SK-N-SH (cell line): ENCODE measurements at regions not wholly inside any gene's neighbourhood (a gene's known extent, or its start where the extent isn't known, plus 50 kb on each side); places are given as distances from the start of the nearest gene placed in this dataset.

Source experiments
- CTCF ChIA-PET: fragments of 300-600, 350-600 bp; formaldehyde crosslinking; extraction: SDS; loops from one replicate; lab custom pipeline; 2021; lab: Yijun Ruan, JAX
- POLR2A ChIA-PET: fragments of 350-600 bp; sonication (Branson Sonifier 250); formaldehyde crosslinking; extraction: SDS; loops from one replicate; lab custom pipeline; 2020; ENCODE audit warnings: antibody characterized with exemption, inconsistent platforms; lab: Yijun Ruan, JAX
- DNase-seq: peaks from one replicate; pipeline ENCODE4 v3.0.0; 2012
- H2AFZ ChIP-seq: fragments of 200-600 bp; sonication (generic); 2 replicates; pipeline ENCODE4 v1.8.1; 2016; ENCODE audit warnings: antibody characterized with exemption, mild to moderate bottlenecking, low read depth
- H3F3A ChIP-seq: fragments of 200-600 bp; sonication (generic); replicated peaks from 2 replicates; pipeline ENCODE3; 2016; ENCODE audit warnings: antibody characterized with exemption, mild to moderate bottlenecking; ENCODE audit not compliant: insufficient read depth
- H3K27ac ChIP-seq, 2 experiments: fragments of 200-500 bp in 1 of 2; fragments of 200-600 bp in 1 of 2; sonication (Bioruptor generic) in 1 of 2; sonication (generic), shearing (Covaris generic) in 1 of 2; 2 replicates each; pipeline versions ENCODE4 v1.5.1 to v1.6.1; 2014 to 2016; ENCODE audit warnings: low read depth in 2 of 2, inconsistent platforms in 1 of 2, low read length in 1 of 2, mild to moderate bottlenecking in 1 of 2, mixed read lengths in 1 of 2
- H3K27me3 ChIP-seq: fragments of 200-600 bp; sonication (generic), shearing (Covaris generic); 2 replicates; pipeline ENCODE4 v1.6.1; 2016; ENCODE audit warnings: mixed run types; ENCODE audit not compliant: insufficient read depth
- H3K36me3 ChIP-seq, 2 experiments: fragments of 200-500 bp in 1 of 2; fragments of 200-600 bp in 1 of 2; sonication (Bioruptor generic) in 1 of 2; sonication (generic) in 1 of 2; replicated peaks in 1 of 2; 2 replicates each; pipeline versions ENCODE3 to v1.5.1; 2014 to 2016; ENCODE audit warnings: low read length in 1 of 2, mild to moderate bottlenecking in 1 of 2; ENCODE audit not compliant: insufficient read depth in 2 of 2, control insufficient read depth in 1 of 2
- H3K4me1 ChIP-seq, 2 experiments: fragments of 200-500 bp in 1 of 2; fragments of 200-600 bp in 1 of 2; sonication (Bioruptor generic) in 1 of 2; sonication (generic), shearing (Covaris generic) in 1 of 2; 2 replicates each; pipeline versions ENCODE4 v1.5.1 to v1.6.1; 2014 to 2016; ENCODE audit warnings: low read depth in 1 of 2, low read length in 1 of 2, mixed run types in 1 of 2; ENCODE audit not compliant: insufficient read depth in 2 of 2, control insufficient read depth in 1 of 2
- H3K4me2 ChIP-seq: fragments of 200-600 bp; sonication (generic), shearing (Covaris generic); 2 replicates; pipeline ENCODE4 v1.6.1; 2017; ENCODE audit warnings: mixed run types
- H3K4me3 ChIP-seq, 2 experiments: fragments of 200-500 bp in 1 of 2; fragments of 200-600 bp in 1 of 2; sonication (Bioruptor generic) in 1 of 2; sonication (generic), shearing (Covaris generic) in 1 of 2; 2 replicates each; pipeline versions ENCODE4 v1.5.1 to v1.8.1; 2014 to 2016; ENCODE audit warnings: low read depth in 2 of 2, inconsistent platforms in 1 of 2, low read length in 1 of 2, mild to moderate bottlenecking in 1 of 2, mixed read lengths in 1 of 2, moderate library complexity in 1 of 2
- H3K79me2 ChIP-seq: fragments of 200-600 bp; sonication (generic); 2 replicates; pipeline ENCODE4 v1.8.1; 2017; ENCODE audit warnings: mild to moderate bottlenecking; ENCODE audit not compliant: insufficient read depth
- H3K9ac ChIP-seq: fragments of 200-600 bp; sonication (generic); 2 replicates; pipeline ENCODE4 v1.6.1; 2017; ENCODE audit warnings: mixed run types
- H3K9me2 ChIP-seq: fragments of 200-600 bp; sonication (generic); 2 replicates; pipeline ENCODE4 v1.6.1; 2017; ENCODE audit warnings: mixed run types
- H3K9me3 ChIP-seq: fragments of 200-600 bp; sonication (generic); 2 replicates; pipeline ENCODE4 v1.6.1; 2017; ENCODE audit warnings: mixed run types, mild to moderate bottlenecking, moderate library complexity
- H4K20me1 ChIP-seq: fragments of 200-600 bp; sonication (generic); 2 replicates; pipeline ENCODE4 v1.6.1; 2017; ENCODE audit warnings: mild to moderate bottlenecking, mixed run types; ENCODE audit not compliant: insufficient read depth
- ELF1 ChIP-seq: IDR thresholded peaks from 2 replicates; pipeline ENCODE4 v1.4.0; 2012
- GATA2 ChIP-seq: sonication (generic); formaldehyde crosslinking; IDR thresholded peaks from 2 replicates; pipeline ENCODE4 v1.5.0; 2020; ENCODE audit warnings: mild to moderate bottlenecking, missing genetic modification reagents
- POLR2AphosphoS5 ChIP-seq: IDR thresholded peaks from 2 replicates; pipeline ENCODE4 v1.6.1; 2012; ENCODE audit warnings: low read depth, low read length
- RAD21 ChIP-seq: IDR thresholded peaks from 2 replicates; pipeline ENCODE4 v1.6.1; 2012; ENCODE audit warnings: mild to moderate bottlenecking, low read length
- RCOR1 ChIP-seq: fragments of 150-350 bp; IDR thresholded peaks from 2 replicates; pipeline ENCODE4 v1.6.1; 2017; ENCODE audit warnings: antibody characterized with exemption, low read length
- RFX5 ChIP-seq: IDR thresholded peaks from 2 replicates; pipeline ENCODE4 v1.6.1; 2012; ENCODE audit warnings: mild to moderate bottlenecking, improper control_type of control experiment, low read length
- SIN3A ChIP-seq: IDR thresholded peaks from 2 replicates; pipeline ENCODE4 v1.6.1; 2012; ENCODE audit warnings: low read depth, mild to moderate bottlenecking, low read length, moderate library complexity, borderline replicate concordance
- SMC3 ChIP-seq: IDR thresholded peaks from 2 replicates; pipeline ENCODE4 v1.6.1; 2012; ENCODE audit warnings: low read depth, low read length, improper control_type of control experiment
- TCF12 ChIP-seq: IDR thresholded peaks from 2 replicates; pipeline ENCODE4 v1.4.0; 2012
- YY1 ChIP-seq: IDR thresholded peaks from 2 replicates; pipeline ENCODE4 v1.4.0; 2012; ENCODE audit warnings: low read depth, mild to moderate bottlenecking
- WGBS: methylation state at CpG from one replicate; pipeline ENCODE4 v1.1.6; 2017; ENCODE audit warnings: low lambda C conversion rate; 5-methylcytosine and 5-hydroxymethylcytosine counted together
- TF ChIP-seq, protein P1 (sequence below): fragments of 150-350 bp; IDR thresholded peaks from 2 replicates; pipeline ENCODE4 v1.6.1; 2017; ENCODE audit warnings: antibody characterized with exemption, low read length, low read depth, borderline replicate concordance
- TF ChIP-seq, protein P2 (sequence below): fragments of 150-350 bp; IDR thresholded peaks from 2 replicates; pipeline ENCODE4 v1.6.1; 2016; ENCODE audit warnings: mild to moderate bottlenecking, low read depth, low read length
- TF ChIP-seq, protein P3 (sequence below): fragments of 200-600 bp; sonication (generic); IDR thresholded peaks from 2 replicates; pipeline ENCODE4 v1.6.1; 2017; ENCODE audit warnings: antibody characterized with exemption, mild to moderate bottlenecking, moderate library complexity
- TF ChIP-seq, protein P4 (sequence below): IDR thresholded peaks from 2 replicates; pipeline ENCODE4 v1.6.1; 2012; ENCODE audit warnings: mild to moderate bottlenecking, low read depth, low read length, moderate library complexity

DNA sequence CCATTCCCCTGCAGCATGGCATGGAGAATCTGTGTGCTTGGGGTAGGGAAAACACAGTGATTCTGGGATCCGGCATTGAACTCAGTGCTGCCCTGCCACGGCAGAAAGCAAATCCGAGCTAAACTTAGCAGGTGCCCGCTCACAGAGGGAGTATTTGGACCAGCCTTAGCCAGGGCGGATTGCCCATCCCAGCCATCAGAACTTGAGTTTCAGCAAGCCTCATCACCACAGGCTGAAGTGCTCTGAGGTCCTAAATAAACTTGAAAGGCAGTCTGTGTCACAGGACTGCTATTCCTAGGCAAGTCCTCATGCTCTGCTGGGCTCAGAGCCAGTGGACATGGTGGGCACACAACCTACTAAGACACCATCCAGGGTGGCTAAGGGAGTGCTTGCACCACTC is 86.2 kb upstream of the YPEL5 start:
- H2AFZ ChIP-seq: no peak overlapping the region
- no peaks in the 10 kb centered on the region for H3K9me2 ChIP-seq
- WGBS: 45% methylated on average over 5 of the region's 5 CpGs
- no peaks in the 10 kb centered on the region for H4K20me1 ChIP-seq
- H3K4me2 ChIP-seq: no peak overlapping the region
- H3K4me1 ChIP-seq: no peaks in the 10 kb centered on the region
- CTCF ChIA-PET: interaction anchor here (0.8 to 2.2 kb wide), 4 partner anchors 10 to 1102 kb away, joined by 3 to 7 read pairs (median 3); no protein-coding TSS in a partner anchor
- 0 out of 2 replicates have a peak, but pooled peaks cover 4% of the 10 kb centered on the region for H3K9me3 ChIP-seq
- no peak for TF ChIP-seq TCF12
- no peak for TF ChIP-seq RAD21
- TF ChIP-seq SMC3: no peak
- TF ChIP-seq, all 33 proteins: peak for 0
- no peak for DNase-seq
- H3K9ac ChIP-seq: no peak overlapping the region
- H3K27me3 ChIP-seq: no peaks in the 10 kb centered on the region
- H3K36me3 ChIP-seq: no peaks in the 10 kb centered on the region
- POLR2A ChIA-PET: no interaction called here
- no peaks in the 10 kb centered on the region for H3F3A ChIP-seq
- no peaks in the 10 kb centered on the region for H3K79me2 ChIP-seq
- H3K4me3 ChIP-seq: no peak overlapping the region
- H3K27ac ChIP-seq: no peak overlapping the region

DNA sequence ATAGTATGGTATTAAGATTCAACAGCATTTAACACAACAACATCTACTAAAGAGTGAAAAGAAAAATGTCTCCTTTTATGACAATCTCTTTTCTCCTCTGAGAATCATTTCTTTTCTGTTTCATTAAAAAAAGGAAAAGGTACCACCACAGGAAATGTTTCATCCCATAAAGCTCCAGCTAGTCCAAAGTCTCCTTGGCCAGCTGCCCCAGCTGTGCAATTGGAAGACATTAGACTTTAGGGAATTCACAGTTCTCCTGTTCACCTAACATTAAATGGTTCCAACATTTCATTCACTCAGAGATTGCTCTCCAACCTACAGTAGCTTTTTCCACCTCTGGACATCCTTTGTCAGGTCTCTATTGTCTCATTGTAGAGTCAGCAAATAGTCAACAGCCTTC is 78.7 kb upstream of the YPEL5 start:
- Histone ChIP-seq H4K20me1 (no peaks in the 10 kb centered on the region), H3K36me3 (no peaks in the 10 kb centered on the region), H3K9me3 (peaks cover 4% of the 10 kb centered on the region; the same call in 1 of the 2 replicates), H3K4me2 (no peak overlapping the region), H2AFZ (no peak overlapping the region), H3K79me2 (no peaks in the 10 kb centered on the region), H3K27ac (no peak overlapping the region), H3K4me3 (no peak overlapping the region), H3K27me3 (no peaks in the 10 kb centered on the region), H3K4me1 (peaks cover 0 to 2% of the 10 kb centered on the region in 2 experiments; a peak in 1 of 4 replicates), H3K9ac (no peak overlapping the region), H3K9me2 (no peaks in the 10 kb centered on the region), H3F3A (no peaks in the 10 kb centered on the region)
- TF ChIP-seq, protein P1, sequence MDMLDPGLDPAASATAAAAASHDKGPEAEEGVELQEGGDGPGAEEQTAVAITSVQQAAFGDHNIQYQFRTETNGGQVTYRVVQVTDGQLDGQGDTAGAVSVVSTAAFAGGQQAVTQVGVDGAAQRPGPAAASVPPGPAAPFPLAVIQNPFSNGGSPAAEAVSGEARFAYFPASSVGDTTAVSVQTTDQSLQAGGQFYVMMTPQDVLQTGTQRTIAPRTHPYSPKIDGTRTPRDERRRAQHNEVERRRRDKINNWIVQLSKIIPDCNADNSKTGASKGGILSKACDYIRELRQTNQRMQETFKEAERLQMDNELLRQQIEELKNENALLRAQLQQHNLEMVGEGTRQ: no peak
- TF ChIP-seq GATA2 (CRISPR knock-in tag) (no peak), RCOR1 (no peak)
- TF ChIP-seq, protein P2, sequence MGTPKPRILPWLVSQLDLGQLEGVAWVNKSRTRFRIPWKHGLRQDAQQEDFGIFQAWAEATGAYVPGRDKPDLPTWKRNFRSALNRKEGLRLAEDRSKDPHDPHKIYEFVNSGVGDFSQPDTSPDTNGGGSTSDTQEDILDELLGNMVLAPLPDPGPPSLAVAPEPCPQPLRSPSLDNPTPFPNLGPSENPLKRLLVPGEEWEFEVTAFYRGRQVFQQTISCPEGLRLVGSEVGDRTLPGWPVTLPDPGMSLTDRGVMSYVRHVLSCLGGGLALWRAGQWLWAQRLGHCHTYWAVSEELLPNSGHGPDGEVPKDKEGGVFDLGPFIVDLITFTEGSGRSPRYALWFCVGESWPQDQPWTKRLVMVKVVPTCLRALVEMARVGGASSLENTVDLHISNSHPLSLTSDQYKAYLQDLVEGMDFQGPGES: no peak
- DNase-seq: no peak
- ChIA-PET POLR2A (no interaction called here), CTCF (interaction anchor here (0.8 to 9.4 kb wide), 5 partner anchors 10 to 147 kb away, joined by 3 to 209 read pairs (median 4); partner anchors contain the start of gene ALK)

DNA sequence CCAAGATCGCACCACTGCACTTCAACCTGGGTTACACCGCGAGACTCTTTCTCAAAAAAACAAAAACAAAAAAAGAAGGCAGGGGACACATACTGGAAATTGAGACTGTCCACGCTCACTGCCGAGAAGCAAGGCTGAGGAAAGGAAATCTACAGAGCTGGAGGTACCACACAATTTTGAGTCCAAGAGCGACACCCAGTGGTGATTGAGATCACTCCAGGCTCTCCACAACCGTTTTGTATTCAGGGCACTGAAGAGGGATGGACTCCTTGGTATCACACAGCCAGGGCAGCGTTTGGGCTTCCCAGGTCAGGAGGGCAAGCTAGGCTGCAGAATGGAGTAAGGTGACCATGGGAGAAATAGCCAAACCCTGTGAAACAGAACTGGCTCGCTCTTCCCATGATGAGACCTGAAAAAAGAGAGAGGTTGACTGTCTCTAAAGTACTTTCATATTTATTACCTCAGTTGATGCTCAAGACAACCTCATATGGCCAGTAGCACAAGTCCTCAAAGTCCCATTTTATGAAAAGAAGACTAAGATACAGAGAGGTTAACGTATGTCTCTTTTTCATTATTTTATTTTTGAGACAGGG is 74.5 kb upstream of the YPEL5 start:
- Histone ChIP-seq H3K4me2 (no peak overlapping the region), H3K27me3 (peaks cover 6% of the 10 kb centered on the region; the same call in 1 of the 2 replicates), H3K36me3 (no peaks in the 10 kb centered on the region), H2AFZ (no peak overlapping the region), H3K79me2 (no peaks in the 10 kb centered on the region), H4K20me1 (no peaks in the 10 kb centered on the region), H3K9me2 (no peaks in the 10 kb centered on the region), H3K4me3 (no peak overlapping the region), H3F3A (no peaks in the 10 kb centered on the region), H3K4me1 (peaks cover 0 to 2% of the 10 kb centered on the region in 2 experiments; a peak in 1 of 4 replicates), H3K27ac (no peak overlapping the region), H3K9ac (no peak overlapping the region), H3K9me3 (no peaks in the 10 kb centered on the region)
- DNase-seq: peak; percentile 82
- ChIA-PET CTCF (interaction anchor here (0.6 to 9.4 kb wide), 69 partner anchors 9 to 1253 kb away, joined by 3 to 209 read pairs (median 4); partner anchors contain the start of gene ALK), POLR2A (interaction anchor here (0.8 to 1.2 kb wide), 2 partner anchors 152 to 1114 kb away, joined by 4 to 7 read pairs; no protein-coding TSS in a partner anchor)
- 13% methylated on average over 10 of the region's 10 CpGs for WGBS
- TF ChIP-seq, protein P3, sequence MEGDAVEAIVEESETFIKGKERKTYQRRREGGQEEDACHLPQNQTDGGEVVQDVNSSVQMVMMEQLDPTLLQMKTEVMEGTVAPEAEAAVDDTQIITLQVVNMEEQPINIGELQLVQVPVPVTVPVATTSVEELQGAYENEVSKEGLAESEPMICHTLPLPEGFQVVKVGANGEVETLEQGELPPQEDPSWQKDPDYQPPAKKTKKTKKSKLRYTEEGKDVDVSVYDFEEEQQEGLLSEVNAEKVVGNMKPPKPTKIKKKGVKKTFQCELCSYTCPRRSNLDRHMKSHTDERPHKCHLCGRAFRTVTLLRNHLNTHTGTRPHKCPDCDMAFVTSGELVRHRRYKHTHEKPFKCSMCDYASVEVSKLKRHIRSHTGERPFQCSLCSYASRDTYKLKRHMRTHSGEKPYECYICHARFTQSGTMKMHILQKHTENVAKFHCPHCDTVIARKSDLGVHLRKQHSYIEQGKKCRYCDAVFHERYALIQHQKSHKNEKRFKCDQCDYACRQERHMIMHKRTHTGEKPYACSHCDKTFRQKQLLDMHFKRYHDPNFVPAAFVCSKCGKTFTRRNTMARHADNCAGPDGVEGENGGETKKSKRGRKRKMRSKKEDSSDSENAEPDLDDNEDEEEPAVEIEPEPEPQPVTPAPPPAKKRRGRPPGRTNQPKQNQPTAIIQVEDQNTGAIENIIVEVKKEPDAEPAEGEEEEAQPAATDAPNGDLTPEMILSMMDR: peak; percentile 87
- TF ChIP-seq POLR2AphosphoS5: no peak
- no peak for TF ChIP-seq ELF1
- TF ChIP-seq, protein P4, sequence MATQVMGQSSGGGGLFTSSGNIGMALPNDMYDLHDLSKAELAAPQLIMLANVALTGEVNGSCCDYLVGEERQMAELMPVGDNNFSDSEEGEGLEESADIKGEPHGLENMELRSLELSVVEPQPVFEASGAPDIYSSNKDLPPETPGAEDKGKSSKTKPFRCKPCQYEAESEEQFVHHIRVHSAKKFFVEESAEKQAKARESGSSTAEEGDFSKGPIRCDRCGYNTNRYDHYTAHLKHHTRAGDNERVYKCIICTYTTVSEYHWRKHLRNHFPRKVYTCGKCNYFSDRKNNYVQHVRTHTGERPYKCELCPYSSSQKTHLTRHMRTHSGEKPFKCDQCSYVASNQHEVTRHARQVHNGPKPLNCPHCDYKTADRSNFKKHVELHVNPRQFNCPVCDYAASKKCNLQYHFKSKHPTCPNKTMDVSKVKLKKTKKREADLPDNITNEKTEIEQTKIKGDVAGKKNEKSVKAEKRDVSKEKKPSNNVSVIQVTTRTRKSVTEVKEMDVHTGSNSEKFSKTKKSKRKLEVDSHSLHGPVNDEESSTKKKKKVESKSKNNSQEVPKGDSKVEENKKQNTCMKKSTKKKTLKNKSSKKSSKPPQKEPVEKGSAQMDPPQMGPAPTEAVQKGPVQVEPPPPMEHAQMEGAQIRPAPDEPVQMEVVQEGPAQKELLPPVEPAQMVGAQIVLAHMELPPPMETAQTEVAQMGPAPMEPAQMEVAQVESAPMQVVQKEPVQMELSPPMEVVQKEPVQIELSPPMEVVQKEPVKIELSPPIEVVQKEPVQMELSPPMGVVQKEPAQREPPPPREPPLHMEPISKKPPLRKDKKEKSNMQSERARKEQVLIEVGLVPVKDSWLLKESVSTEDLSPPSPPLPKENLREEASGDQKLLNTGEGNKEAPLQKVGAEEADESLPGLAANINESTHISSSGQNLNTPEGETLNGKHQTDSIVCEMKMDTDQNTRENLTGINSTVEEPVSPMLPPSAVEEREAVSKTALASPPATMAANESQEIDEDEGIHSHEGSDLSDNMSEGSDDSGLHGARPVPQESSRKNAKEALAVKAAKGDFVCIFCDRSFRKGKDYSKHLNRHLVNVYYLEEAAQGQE: no peak
- peak; percentile 53; the same call in 1 of the 2 replicates for TF ChIP-seq RFX5
- peak; percentile 95 for TF ChIP-seq SMC3
- no peak for TF ChIP-seq YY1
- no peak for TF ChIP-seq SIN3A
